ENCODE measurements at regions not wholly inside any gene's neighbourhood (a gene's known extent, or its start where the extent isn't known, plus 50 kb on each side); places are given as distances from the start of the nearest gene placed in this dataset.

GRCh38 chr3:182357928-182358327, 435.4 kb upstream of the ATP11B start:
- DNase-seq (ENCODE audit: low spot score), result no peak
- Histone ChIP-seq H3K9me3 (ENCODE audit: control insufficient read depth in 4 of 4, low read length in 3 of 4) (no peaks in the 10 kb centered on the region), H3K4me3 (ENCODE audit: low read depth in 1 of 3, low read length in 3 of 3) (no peak overlapping the region), H3K36me3 (ENCODE audit: control insufficient read depth in 4 of 4, insufficient read depth in 3 of 4, low read depth in 1 of 4, low read length in 3 of 4) (no peaks in the 10 kb centered on the region), H3K27ac (ENCODE audit: low read depth in 1 of 2, low read length in 2 of 2) (no peak overlapping the region), H3K9ac (ENCODE audit: low read depth in 1 of 2, low read length in 2 of 2) (no peak overlapping the region), H3K27me3 (ENCODE audit: control insufficient read depth in 4 of 4, insufficient read depth in 4 of 4, low read length in 3 of 4) (no peaks in the 10 kb centered on the region), H3K4me1 (ENCODE audit: control insufficient read depth in 4 of 4, insufficient read depth in 4 of 4, low read length in 3 of 4) (no peaks in the 10 kb centered on the region)
- 57% methylated on average over 1 of the region's 1 CpG for WGBS
- TF ChIP-seq NR2F2 (IDR thresholded peaks at IDR 0.05), result no peak
- TF ChIP-seq RAD21 (IDR thresholded peaks at IDR 0.05), result no peak
- TF ChIP-seq SP1 (IDR thresholded peaks at IDR 0.05), result no peak
- TF ChIP-seq CTCF (IDR thresholded peaks at IDR 0.05; ENCODE audit: low read depth, low read length, missing input control), result no peak
- no peak for TF ChIP-seq MAX (IDR thresholded peaks at IDR 0.05)
- no peak for TF ChIP-seq EGR1 (IDR thresholded peaks at IDR 0.05; ENCODE audit: low read depth in 2 of 2)

GRCh38 chr3:182364323-182364722, 429.0 kb upstream of the ATP11B start:
- H3K4me3 ChIP-seq (ENCODE audit: low read depth in 1 of 3, low read length in 3 of 3), result no peak overlapping the region
- H3K36me3 ChIP-seq (ENCODE audit: control insufficient read depth in 4 of 4, insufficient read depth in 3 of 4, low read depth in 1 of 4, low read length in 3 of 4), result no peaks in the 10 kb centered on the region
- H3K9me3 ChIP-seq (ENCODE audit: control insufficient read depth in 4 of 4, low read length in 3 of 4), result no peaks in the 10 kb centered on the region
- TF ChIP-seq JUND (IDR thresholded peaks at IDR 0.05) (no peak), FOXA2 (IDR thresholded peaks at IDR 0.05) (no peak), REST (IDR thresholded peaks at IDR 0.05) (no peak), RXRA (IDR thresholded peaks at IDR 0.05) (no peak), EGR1 (IDR thresholded peaks at IDR 0.05; ENCODE audit: low read depth in 2 of 2) (no peak), ZBTB33 (IDR thresholded peaks at IDR 0.05) (no peak), CTCF (IDR thresholded peaks at IDR 0.05; ENCODE audit: low read depth, low read length, missing input control) (no peak), FOXA1 (IDR thresholded peaks at IDR 0.05) (no peak), MAX (IDR thresholded peaks at IDR 0.05) (no peak), GABPA (IDR thresholded peaks at IDR 0.05 in 1 of 2, conservative IDR thresholded peaks at IDR 0.05 in 1 of 2) (no peak), RAD21 (IDR thresholded peaks at IDR 0.05) (no peak)
- H3K4me1 ChIP-seq (ENCODE audit: control insufficient read depth in 4 of 4, insufficient read depth in 4 of 4, low read length in 3 of 4), result no peaks in the 10 kb centered on the region
- DNase-seq (ENCODE audit: low spot score), result no peak
- WGBS, result 67% methylated on average over 6 of the region's 6 CpGs
- no peak overlapping the region for H3K27ac ChIP-seq (ENCODE audit: low read depth in 1 of 2, low read length in 2 of 2)
- no peak overlapping the region for H3K9ac ChIP-seq (ENCODE audit: low read depth in 1 of 2, low read length in 2 of 2)
- H3K27me3 ChIP-seq (ENCODE audit: control insufficient read depth in 4 of 4, insufficient read depth in 4 of 4, low read length in 3 of 4), result no peaks in the 10 kb centered on the region
